HG03460 (cell line): ENCODE measurements at regions not wholly inside any gene's neighbourhood (a gene's known extent, or its start where the extent isn't known, plus 50 kb on each side); places are given as distances from the start of the nearest gene placed in this dataset.

Experiments
- ATAC-seq: cut with Tn5 transposase; IDR thresholded peaks from one replicate; pipeline ENCODE4 v1.9.1; 2021; ENCODE audit not compliant: unreplicated experiment

DNA sequence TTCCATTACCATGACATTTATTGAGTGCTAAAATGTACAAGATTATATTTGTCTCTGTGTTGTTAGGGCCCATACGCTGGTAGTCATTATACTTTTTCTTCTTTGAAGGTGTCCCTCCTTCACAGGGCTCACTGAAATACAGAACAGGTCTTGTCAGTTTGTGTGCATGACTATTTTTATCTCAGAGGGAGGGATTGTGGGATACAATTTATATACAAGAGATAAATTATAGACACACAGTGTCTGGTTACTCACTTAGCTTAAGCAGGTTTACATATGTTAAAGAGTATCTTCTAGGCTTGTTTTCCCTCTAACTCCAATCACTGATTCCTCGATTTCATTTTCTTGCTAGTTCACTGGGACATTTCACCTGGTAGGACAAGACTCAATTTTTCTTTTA lies 143.3 kb upstream of the GUCY1A1 start:
- ATAC-seq: no peak

DNA sequence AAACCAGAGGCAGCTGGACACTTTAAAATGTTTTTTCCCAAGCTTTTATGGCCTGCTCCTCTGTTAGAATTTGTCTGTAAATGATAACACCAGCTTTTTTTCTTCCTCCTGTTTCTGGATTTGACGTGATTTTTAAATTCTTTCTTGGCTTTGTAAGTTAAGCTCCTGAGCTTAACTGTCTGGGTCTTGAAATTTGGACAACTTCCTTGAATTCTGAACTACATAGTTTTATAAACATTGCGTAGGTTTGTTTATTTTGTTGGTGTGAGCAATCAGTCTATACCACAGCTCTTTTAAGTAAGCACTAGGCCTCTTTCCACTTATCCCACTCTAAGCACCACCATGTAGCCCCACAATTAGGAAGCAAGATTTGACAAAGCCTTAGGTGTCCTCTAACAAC lies 144.4 kb upstream of the GUCY1A1 start:
- no peak for ATAC-seq

DNA sequence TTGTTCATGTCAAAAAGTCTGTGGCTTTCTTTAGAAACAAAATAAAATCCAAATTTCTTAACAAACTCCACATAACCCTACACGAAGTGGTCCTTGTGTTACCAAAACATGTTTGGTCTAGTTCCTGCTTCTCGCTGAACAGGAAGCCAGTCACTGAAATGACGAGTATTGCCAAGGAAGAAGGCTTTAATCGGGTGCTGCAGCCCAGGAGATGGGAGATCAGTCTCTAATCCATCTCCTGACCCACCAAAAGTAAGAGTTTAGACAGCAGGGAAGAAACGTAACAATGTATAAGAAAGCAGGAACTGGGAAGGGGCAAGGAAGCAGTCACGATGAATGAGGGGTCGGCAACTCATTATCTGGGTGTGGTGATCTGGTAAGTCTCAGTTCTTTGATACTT lies 144.6 kb upstream of the MAP9 start:
- no peak for ATAC-seq

GRCh38 chr4:155515444-155516075 lies 138.8 kb upstream of the MAP9 start:
- ATAC-seq: no peak

DNA sequence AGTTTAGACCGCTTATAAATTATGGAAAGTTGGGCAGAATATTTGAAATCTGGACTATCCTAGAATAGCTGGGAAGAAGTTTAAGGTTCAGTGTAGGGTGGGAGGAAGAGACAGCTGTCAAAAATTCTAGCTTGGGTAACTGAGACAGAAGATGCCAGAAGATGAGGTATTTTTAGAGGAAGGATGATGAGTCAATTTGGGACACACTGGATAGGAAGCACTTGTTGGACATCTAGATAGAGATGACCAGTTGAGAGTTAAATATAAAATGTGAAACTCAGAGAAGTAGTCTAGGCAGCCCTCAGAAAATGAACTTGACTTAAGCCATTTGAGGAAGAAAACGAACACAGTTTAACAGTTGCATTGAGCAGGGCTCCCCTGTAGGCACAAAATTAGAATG lies 137.9 kb upstream of the MAP9 start:
- ATAC-seq: no peak

DNA sequence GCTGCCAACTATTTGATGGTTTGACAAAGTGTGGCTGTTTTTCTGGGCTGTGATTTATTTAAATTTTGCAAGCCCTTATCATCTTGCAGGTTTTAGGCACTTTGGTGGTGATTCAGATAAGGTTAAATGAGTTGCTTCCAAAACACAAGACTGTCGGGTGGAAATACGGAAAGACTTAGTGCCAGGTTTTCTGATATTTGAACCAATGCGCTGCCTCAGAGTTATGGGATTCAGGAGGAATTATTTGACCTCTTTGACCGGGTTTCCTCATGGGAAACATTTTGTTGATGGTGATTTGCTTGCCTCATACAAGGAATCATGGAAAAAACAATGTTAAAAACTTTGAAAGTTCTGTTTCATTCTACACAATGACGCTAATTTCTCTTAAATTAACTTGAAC lies 136.1 kb upstream of the MAP9 start:
- no peak for ATAC-seq

GRCh38 chr4:155512046-155512445 lies 135.3 kb upstream of the MAP9 start:
- no peak for ATAC-seq

DNA sequence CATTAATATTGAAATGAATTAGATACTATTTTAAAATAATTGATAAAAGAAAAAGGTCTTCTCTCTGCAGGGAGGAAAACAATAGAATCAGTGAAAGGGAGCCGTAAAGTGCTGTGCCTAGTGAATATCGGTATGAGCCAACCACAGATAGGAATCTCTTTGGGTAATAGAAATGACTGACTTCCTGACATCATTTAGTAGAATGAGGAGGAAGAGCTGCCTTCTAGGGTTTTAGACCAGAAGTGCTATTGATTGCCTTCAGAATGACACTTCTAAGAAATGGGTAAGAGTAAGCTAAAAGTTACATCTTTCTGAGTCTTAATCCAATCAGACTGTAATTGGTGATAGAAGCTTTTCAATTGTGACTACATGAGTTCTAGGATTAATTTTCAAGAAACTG lies 134.0 kb upstream of the MAP9 start:
- no peak for ATAC-seq

DNA sequence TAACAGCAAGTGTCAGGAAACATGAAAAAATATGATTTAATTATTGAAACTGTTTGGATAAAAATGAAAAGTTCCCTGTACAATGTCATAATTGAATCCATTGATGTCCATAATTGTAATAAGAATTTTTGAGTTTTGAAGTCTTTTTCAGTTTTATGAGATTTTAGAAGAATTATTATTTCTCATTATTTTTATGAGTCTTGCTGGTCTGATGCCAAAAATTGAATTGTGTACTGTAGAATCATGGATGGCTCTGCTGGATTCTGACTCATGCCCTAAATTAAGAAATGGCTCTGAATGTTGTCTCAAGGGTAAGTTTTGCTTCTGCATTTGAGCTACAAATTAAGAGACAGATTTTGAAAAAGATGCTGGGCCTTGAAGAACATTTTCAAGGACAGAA lies 132.8 kb upstream of the MAP9 start:
- ATAC-seq: no peak

DNA sequence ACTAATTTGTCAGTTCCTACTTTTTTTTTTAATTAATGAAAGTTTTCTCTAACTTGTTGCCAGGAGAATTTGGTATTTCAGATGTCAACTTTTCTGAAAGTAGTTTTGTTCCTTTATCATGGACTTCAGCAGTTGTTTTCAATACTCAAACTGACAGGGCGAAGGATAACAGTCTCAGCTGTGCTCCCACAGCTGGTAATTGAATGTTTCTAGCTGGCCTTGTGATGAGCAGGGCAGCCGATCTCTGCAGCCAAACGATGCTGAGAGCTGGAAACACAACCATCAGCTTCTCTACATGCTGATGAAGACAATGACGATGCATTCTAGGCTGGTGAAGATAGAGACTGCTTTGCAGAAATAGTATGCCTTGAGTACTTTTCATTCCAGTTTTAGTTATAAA lies 130.0 kb upstream of the MAP9 start:
- ATAC-seq: no peak

GRCh38 chr4:155505321-155505720 lies 128.6 kb upstream of the MAP9 start:
- no peak for ATAC-seq

- ATAC-seq: no peak
Measured at GRCh38 chr4:155497306-155497705, 120.5 kb upstream of the MAP9 start.

- ATAC-seq: no peak
Measured at GRCh38 chr4:155496294-155496626, 119.5 kb upstream of the MAP9 start.

DNA sequence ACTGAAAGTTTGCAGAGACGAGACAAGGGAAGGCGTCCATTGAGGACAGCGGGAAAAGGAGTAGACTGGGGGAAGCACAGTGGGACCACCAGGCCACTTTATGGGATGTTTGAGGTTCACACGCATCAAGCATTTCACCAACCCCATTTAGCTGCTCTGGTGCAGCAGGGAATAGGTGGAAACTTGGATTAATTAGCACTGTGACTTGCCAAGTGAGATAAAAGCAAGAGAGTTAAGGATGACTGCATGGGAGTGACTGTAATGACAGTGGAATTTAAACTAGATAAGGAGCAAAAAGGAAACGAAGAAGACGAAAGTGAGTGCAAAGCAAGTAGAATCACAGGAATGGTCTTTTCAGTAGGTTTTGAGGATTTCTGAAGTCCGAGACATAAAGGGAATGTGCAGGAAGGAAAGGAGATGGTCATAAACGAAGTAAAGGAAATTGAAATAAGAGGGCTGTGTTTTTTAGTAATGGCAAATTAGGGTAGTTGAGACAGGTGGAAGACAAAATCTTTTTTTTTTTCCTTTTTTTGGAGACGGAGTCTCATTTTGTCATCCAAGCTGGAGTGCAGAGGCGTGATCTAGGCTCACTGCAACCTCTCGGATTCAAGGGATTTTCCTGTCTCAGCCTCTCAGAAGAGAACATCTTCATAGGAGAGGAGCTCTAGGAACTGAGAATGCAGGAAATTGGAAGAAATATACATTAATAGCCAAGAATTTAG lies 119.0 kb upstream of the MAP9 start:
- ATAC-seq: no peak

GRCh38 chr4:155494037-155494718 lies 117.4 kb upstream of the MAP9 start:
- no peak for ATAC-seq

- peak; percentile 84 for ATAC-seq
Measured at GRCh38 chr4:155491336-155492120, 114.8 kb upstream of the MAP9 start.

DNA sequence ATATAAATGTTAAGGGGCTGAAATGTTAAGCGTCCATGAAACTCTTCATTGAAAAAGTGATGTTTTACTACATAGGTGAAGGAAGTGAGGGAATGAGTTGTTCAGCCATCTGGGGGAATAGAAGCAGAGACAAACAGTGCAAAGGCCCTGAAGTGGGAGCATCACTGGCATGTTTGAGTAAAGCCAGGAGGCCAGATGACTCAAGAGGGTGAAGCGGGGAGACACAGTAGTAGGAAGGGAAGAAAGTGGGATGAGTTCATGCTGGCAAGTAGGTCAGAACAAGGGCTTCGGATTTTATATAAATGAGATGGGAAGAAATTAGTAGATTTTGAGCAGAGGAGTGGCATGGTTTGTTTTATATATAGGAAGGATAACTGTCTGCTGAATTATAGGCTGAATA lies 112.5 kb upstream of the MAP9 start:
- no peak for ATAC-seq

DNA sequence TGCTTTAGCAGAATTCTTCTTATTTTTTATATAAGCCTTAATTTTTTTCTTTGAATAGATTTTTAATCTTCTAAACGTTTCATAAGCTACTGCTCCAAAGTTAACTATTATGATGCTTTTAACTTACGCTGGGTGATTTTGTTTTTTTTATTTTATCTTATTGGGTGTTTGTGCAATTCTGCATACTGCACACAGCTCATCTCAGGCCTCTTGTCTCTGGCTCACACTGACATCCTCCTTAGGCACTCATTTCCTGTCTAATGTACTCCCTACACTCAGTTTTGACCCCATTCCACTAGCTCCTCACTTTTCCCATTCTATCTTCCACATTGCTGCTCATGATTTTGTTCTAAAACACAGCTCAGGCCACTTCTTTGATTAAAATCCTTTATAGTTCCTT lies 111.9 kb upstream of the MAP9 start:
- no peak for ATAC-seq

DNA sequence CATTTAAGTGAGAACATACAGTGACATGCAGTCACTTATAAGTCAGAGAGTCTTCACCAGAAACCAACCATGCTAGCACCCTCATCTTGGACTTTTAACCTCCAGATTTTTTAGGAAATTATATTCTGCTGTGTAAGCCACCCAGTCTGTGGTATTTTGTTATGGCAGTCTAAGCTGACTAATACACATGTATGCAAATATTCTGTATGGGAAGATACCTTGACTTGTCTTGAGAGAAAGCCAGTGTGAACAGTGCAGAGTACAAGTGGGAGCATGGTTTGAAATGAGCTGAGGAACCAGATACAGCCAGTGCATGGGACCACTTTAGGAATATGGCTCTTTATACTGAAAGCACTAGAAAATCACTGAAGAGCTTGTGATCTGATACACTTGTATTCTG lies 110.4 kb upstream of the MAP9 start:
- no peak for ATAC-seq

DNA sequence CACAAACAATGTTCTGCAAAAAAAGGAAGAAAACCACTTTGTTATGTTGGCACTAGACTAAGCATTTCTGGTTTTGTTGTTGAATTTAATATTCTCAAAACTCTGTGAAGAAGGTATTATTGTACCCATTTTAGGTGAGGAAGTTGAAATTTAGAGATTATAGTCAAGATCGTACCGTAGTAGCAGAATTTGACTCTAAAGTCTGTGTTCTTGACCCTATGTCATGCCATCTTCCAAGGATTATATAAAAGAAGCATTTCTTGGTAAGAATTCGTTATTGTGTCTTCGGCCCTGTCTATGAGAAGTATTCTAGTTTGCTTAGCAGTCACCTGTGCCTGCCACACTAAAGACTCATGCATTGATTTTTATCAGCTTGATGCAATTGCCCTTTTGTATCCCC lies 104.4 kb upstream of the MAP9 start:
- no peak for ATAC-seq

- no peak for ATAC-seq
Measured at GRCh38 chr4:155479835-155480234, 103.1 kb upstream of the MAP9 start.

- ATAC-seq: no peak
Measured at GRCh38 chr4:155478336-155478835, 101.6 kb upstream of the MAP9 start.
